Brain microvascular endothelial cell (primary cell): ENCODE measurements at regions not wholly inside any gene's neighbourhood (a gene's known extent, or its start where the extent isn't known, plus 50 kb on each side); places are given as distances from the start of the nearest gene placed in this dataset.

Source experiments
- DNase-seq: peaks from one replicate; pipeline ENCODE4 v3.0.0-alpha.2; 2020
- H3K27ac ChIP-seq: fragments of 250-450 bp; sonication (Bioruptor Pico); 2 replicates; pipeline ENCODE4 v1.5.1; 2020; ENCODE audit warnings: mild to moderate bottlenecking, moderate library complexity
- H3K27me3 ChIP-seq: fragments of 250-450 bp; sonication (Bioruptor Pico); replicated peaks from 2 replicates; pipeline ENCODE4 v1.5.1; 2020; ENCODE audit warnings: mild to moderate bottlenecking
- H3K36me3 ChIP-seq: fragments of 250-450 bp; sonication (Bioruptor Pico); replicated peaks from 2 replicates; pipeline ENCODE4 v1.5.1; 2020; ENCODE audit warnings: mild to moderate bottlenecking
- H3K4me3 ChIP-seq: 2 replicates; pipeline ENCODE4 v1.5.1; 2011; ENCODE audit warnings: low read depth, mild to moderate bottlenecking, control low read depth, low read length, moderate library complexity
- CTCF ChIP-seq: IDR thresholded peaks from 2 replicates; pipeline ENCODE4 v1.5.1; 2011; ENCODE audit warnings: low read depth, mild to moderate bottlenecking, moderate library complexity, low read length, control low read depth, inconsistent platforms; ENCODE audit errors: missing control alignments
- in situ Hi-C: cut with HindIII; loops from 2 replicates; pipeline ENCODE4 v1.10.0; 2017; ENCODE audit warnings: low sequenced_read_pairs, low pct_ligation_motif_present

GRCh38 chr3:170814822-170815221 is 55.2 kb downstream of the RPL22L1 start:
- H3K36me3 ChIP-seq = no peaks in the 10 kb centered on the region
- in situ Hi-C loops = loop anchor here (25.0 kb wide), 1 partner anchor 378 kb away; no protein-coding TSS in a partner anchor
- TF ChIP-seq CTCF = no peak
- H3K4me3 ChIP-seq = no peak overlapping the region
- no peak overlapping the region for H3K27ac ChIP-seq
- no peak for DNase-seq
- no peaks in the 10 kb centered on the region for H3K27me3 ChIP-seq

GRCh38 chr3:170813266-170813665 is 56.7 kb downstream of the RPL22L1 start:
- in situ Hi-C loops = loop anchor here (25.0 kb wide), 1 partner anchor 376 kb away; no protein-coding TSS in a partner anchor
- no peak for DNase-seq
- TF ChIP-seq CTCF = no peak
- no peak overlapping the region for H3K27ac ChIP-seq
- H3K4me3 ChIP-seq = no peak overlapping the region
- no peaks in the 10 kb centered on the region for H3K36me3 ChIP-seq
- no peaks in the 10 kb centered on the region for H3K27me3 ChIP-seq

- H3K36me3 ChIP-seq = no peaks in the 10 kb centered on the region
- no peaks in the 10 kb centered on the region for H3K27me3 ChIP-seq
- H3K4me3 ChIP-seq = no peak overlapping the region
- DNase-seq = peak; percentile 81
- in situ Hi-C loops = loop anchor here (25.0 kb wide), 1 partner anchor 375 kb away; no protein-coding TSS in a partner anchor
- TF ChIP-seq CTCF = peak; percentile 93
- no peak overlapping the region for H3K27ac ChIP-seq
Observed at GRCh38 chr3:170811928-170812591, 57.9 kb downstream of the RPL22L1 start.

GRCh38 chr3:170811515-170811914 is 58.5 kb downstream of the RPL22L1 start:
- H3K27me3 ChIP-seq = no peaks in the 10 kb centered on the region
- in situ Hi-C loops = loop anchor here (25.0 kb wide), 1 partner anchor 374 kb away; no protein-coding TSS in a partner anchor
- no peak overlapping the region for H3K27ac ChIP-seq
- peak; percentile 18 for DNase-seq
- no peak overlapping the region for H3K4me3 ChIP-seq
- no peaks in the 10 kb centered on the region for H3K36me3 ChIP-seq
- TF ChIP-seq CTCF = no peak

- in situ Hi-C loops = loop anchor here (25.0 kb wide), 1 partner anchor 373 kb away; no protein-coding TSS in a partner anchor
- no peak for TF ChIP-seq CTCF
- Histone ChIP-seq H3K27me3 (no peaks in the 10 kb centered on the region), H3K4me3 (no peak overlapping the region), H3K27ac (no peak overlapping the region), H3K36me3 (no peaks in the 10 kb centered on the region)
- peak; percentile 5 for DNase-seq
Observed at GRCh38 chr3:170809975-170810357, 60.0 kb downstream of the RPL22L1 start.
